Suprapubic skin (tissue), 4 donors: ENCODE measurements at regions not wholly inside any gene's neighbourhood (a gene's known extent, or its start where the extent isn't known, plus 50 kb on each side); places are given as distances from the start of the nearest gene placed in this dataset.

ENCODE experiments used
- DNase-seq, 2 donors: peaks; one replicate each; pipeline ENCODE4 v3.0.0-alpha.2; 2019; ENCODE audit warnings: low spot score in 2 of 2
- H3K27ac ChIP-seq: fragments of 200-600 bp; sonication (generic); one replicate; pipeline ENCODE4 v1.5.1; 2019
- H3K27me3 ChIP-seq: fragments of 200-600 bp; sonication (generic); one replicate; pipeline ENCODE4 v1.5.1; 2019
- H3K36me3 ChIP-seq: fragments of 200-600 bp; sonication (generic); one replicate; pipeline ENCODE4 v1.5.1; 2019
- H3K4me1 ChIP-seq: fragments of 200-600 bp; sonication (generic); one replicate; pipeline ENCODE4 v1.5.1; 2019
- H3K4me3 ChIP-seq: fragments of 200-600 bp; sonication (generic); one replicate; pipeline ENCODE4 v1.5.1; 2019; ENCODE audit warnings: mild to moderate bottlenecking
- H3K9me3 ChIP-seq: fragments of 200-600 bp; sonication (generic); one replicate; pipeline ENCODE4 v1.5.1; 2019
- CTCF ChIP-seq, 2 donors: fragments of 200-600 bp in 1 of 2; fragments of 450-650 bp in 1 of 2; sonication (generic) in 1 of 2; IDR thresholded peaks; one replicate each; pipeline ENCODE4 v1.5.1; 2016 to 2019; ENCODE audit warnings: antibody characterized with exemption in 2 of 2, mild to moderate bottlenecking in 1 of 2, moderate library complexity in 1 of 2
- EP300 ChIP-seq: sonication (generic); formaldehyde crosslinking; IDR thresholded peaks from one replicate; pipeline ENCODE4 v1.6.1; 2017; ENCODE audit warnings: antibody characterized with exemption
- POLR2A ChIP-seq, 2 donors: fragments of 450-650 bp; IDR thresholded peaks; one replicate each; pipeline ENCODE4 v1.6.1; 2017; ENCODE audit warnings: antibody characterized with exemption in 2 of 2, mild to moderate bottlenecking in 2 of 2, moderate library complexity in 2 of 2
- POLR2AphosphoS5 ChIP-seq, 3 donors: sonication (generic); formaldehyde crosslinking; IDR thresholded peaks; one replicate each; pipeline ENCODE4 v1.6.1; 2017; ENCODE audit warnings: antibody characterized with exemption in 3 of 3
- WGBS: methylation state at CpG from one replicate; pipeline ENCODE4 v1.1.5; 2018; 5-methylcytosine and 5-hydroxymethylcytosine counted together

GRCh38 chr1:181985936-181986906 is 75.3 kb downstream of the ZNF648 start:
- 62% methylated on average over 6 of the region's 6 CpGs for WGBS
- Histone ChIP-seq H3K4me3 (no peak overlapping the region), H3K9me3 (no peaks in the 10 kb centered on the region), H3K36me3 (no peaks in the 10 kb centered on the region), H3K27me3 (no peaks in the 10 kb centered on the region), H3K4me1 (no peaks in the 10 kb centered on the region), H3K27ac (no peak overlapping the region)
- DNase-seq = no peak
- TF ChIP-seq EP300 = no peak
- TF ChIP-seq CTCF (IDR thresholded peaks at IDR 0.05) = no peak
- TF ChIP-seq POLR2AphosphoS5 (IDR thresholded peaks at IDR 0.05) = no peak
- TF ChIP-seq POLR2A (IDR thresholded peaks at IDR 0.05) = no peak

GRCh38 chr1:181985281-181985680 is 76.2 kb downstream of the ZNF648 start:
- WGBS = 89% methylated on average over 3 of the region's 3 CpGs

GRCh38 chr1:181984006-181984405 is 77.5 kb downstream of the ZNF648 start:
- WGBS = 69% methylated on average over 4 of the region's 4 CpGs
- H3K27me3 ChIP-seq = no peaks in the 10 kb centered on the region

More at GRCh38 chr1:181985281-181985680, 76.2 kb downstream of the ZNF648 start:
- no peak for DNase-seq
- H3K36me3 ChIP-seq = no peaks in the 10 kb centered on the region
- H3K4me1 ChIP-seq = no peaks in the 10 kb centered on the region
- H3K4me3 ChIP-seq = no peak overlapping the region
- no peak overlapping the region for H3K27ac ChIP-seq
- no peaks in the 10 kb centered on the region for H3K9me3 ChIP-seq
- TF ChIP-seq POLR2A (IDR thresholded peaks at IDR 0.05) (no peak), POLR2AphosphoS5 (IDR thresholded peaks at IDR 0.05) (no peak), EP300 (no peak), CTCF (IDR thresholded peaks at IDR 0.05) (no peak)
- H3K27me3 ChIP-seq = no peaks in the 10 kb centered on the region

GRCh38 chr1:181981821-181982220 is 79.7 kb downstream of the ZNF648 start:
- 87% methylated on average over 4 of the region's 4 CpGs for WGBS

More at GRCh38 chr1:181984006-181984405, 77.5 kb downstream of the ZNF648 start:
- no peaks in the 10 kb centered on the region for H3K4me1 ChIP-seq
- no peak overlapping the region for H3K27ac ChIP-seq
- H3K36me3 ChIP-seq = no peaks in the 10 kb centered on the region
- TF ChIP-seq CTCF (IDR thresholded peaks at IDR 0.05) = no peak
- DNase-seq = no peak
- no peaks in the 10 kb centered on the region for H3K9me3 ChIP-seq
- H3K4me3 ChIP-seq = no peak overlapping the region

More at GRCh38 chr1:181981821-181982220, 79.7 kb downstream of the ZNF648 start:
- Histone ChIP-seq H3K4me1 (no peaks in the 10 kb centered on the region), H3K36me3 (no peaks in the 10 kb centered on the region), H3K27me3 (no peaks in the 10 kb centered on the region), H3K9me3 (no peaks in the 10 kb centered on the region), H3K27ac (no peak overlapping the region), H3K4me3 (no peak overlapping the region)
- TF ChIP-seq CTCF (IDR thresholded peaks at IDR 0.05) = no peak
- TF ChIP-seq EP300 = no peak
- no peak for TF ChIP-seq POLR2AphosphoS5 (IDR thresholded peaks at IDR 0.05)
- no peak for TF ChIP-seq POLR2A (IDR thresholded peaks at IDR 0.05)
- DNase-seq = no peak
